Ishikawa (cell line): ENCODE measurements at regions not wholly inside any gene's neighbourhood (a gene's known extent, or its start where the extent isn't known, plus 50 kb on each side); places are given as distances from the start of the nearest gene placed in this dataset.

ENCODE experiments used
- CEBPB ChIP-seq: IDR thresholded peaks from 2 replicates; pipeline ENCODE4 v1.6.1; 2012
- CREB1 ChIP-seq: IDR thresholded peaks from 2 replicates; pipeline ENCODE4 v1.6.1; 2012; ENCODE audit warnings: low read depth
- EGR1 ChIP-seq: IDR thresholded peaks from 2 replicates; pipeline ENCODE4 v1.6.1; 2012
- EP300 ChIP-seq: IDR thresholded peaks from 2 replicates; pipeline ENCODE4 v1.6.1; 2012; ENCODE audit warnings: borderline replicate concordance
- RAD21 ChIP-seq: IDR thresholded peaks from 2 replicates; pipeline ENCODE4 v1.6.1; 2012; ENCODE audit warnings: low read depth
- TAF1 ChIP-seq: IDR thresholded peaks from 2 replicates; pipeline ENCODE4 v1.6.1; 2012; ENCODE audit warnings: low read depth, mild to moderate bottlenecking
- USF1 ChIP-seq: IDR thresholded peaks from 2 replicates; pipeline ENCODE4 v1.6.1; 2012
- YY1 ChIP-seq: IDR thresholded peaks from 2 replicates; pipeline ENCODE4 v1.6.1; 2012; ENCODE audit warnings: low read depth

DNA sequence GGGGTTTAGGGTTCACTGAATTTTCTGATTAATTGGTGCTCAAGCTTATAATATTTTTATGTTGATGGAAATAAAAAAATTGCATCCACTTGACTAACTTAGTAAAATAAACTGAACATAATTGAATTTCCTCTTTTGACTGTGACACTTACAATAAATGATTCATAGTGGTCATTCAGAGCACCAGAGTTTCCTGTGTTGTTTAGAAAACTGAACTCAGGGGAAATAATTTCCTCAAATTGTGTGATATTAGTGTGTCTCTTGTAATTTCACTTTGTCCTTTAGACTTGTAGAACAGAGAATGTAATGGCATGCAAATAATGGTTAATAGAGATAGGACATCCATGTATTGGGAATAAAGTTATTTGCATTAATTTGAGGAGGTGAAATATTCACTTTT is 319.7 kb upstream of the MAN1A1 start:
- TF ChIP-seq CEBPB (no peak), TAF1 (no peak), EP300 (no peak), YY1 (no peak), EGR1 (no peak), USF1 (no peak), CREB1 (no peak), RAD21 (no peak)
